B cell (primary cell): ENCODE measurements at regions not wholly inside any gene's neighbourhood (a gene's known extent, or its start where the extent isn't known, plus 50 kb on each side); places are given as distances from the start of the nearest gene placed in this dataset.

ENCODE experiments used
- ATAC-seq: fragments of 200-7000 bp; cut with Tn5 transposase; one replicate; pipeline ENCODE4 v1.10.0; 2021; ENCODE audit warnings: low read depth, mild to moderate bottlenecking, moderate number of reproducible peaks, moderate library complexity
- CTCF ChIA-PET: fragments of 350-600 bp; sonication (Branson Sonifier 250); formaldehyde crosslinking; loops from one replicate; lab custom pipeline; 2021; ENCODE audit warnings: antibody characterized with exemption, inconsistent platforms; lab: Charles Lee
- POLR2A ChIA-PET: fragments of 350-600 bp; sonication (Branson Sonifier 250); formaldehyde crosslinking; loops from one replicate; lab custom pipeline; 2021; ENCODE audit warnings: antibody characterized with exemption; lab: Charles Lee
- DNase-seq: peaks from one replicate; pipeline ENCODE4 v3.0.0; 2013
- H2AFZ ChIP-seq: 2 replicates; pipeline ENCODE4 v1.6.1; 2012; ENCODE audit warnings: mild to moderate bottlenecking, low read depth, low read length; ENCODE audit not compliant: insufficient read depth, poor library complexity, severe bottlenecking
- H3K27ac ChIP-seq, 2 donors: 1 replicate in 1 of 2; 2 replicates in 1 of 2; pipeline ENCODE4 v1.5.1; 2012 to 2013; ENCODE audit warnings: low read length in 2 of 2, mild to moderate bottlenecking in 2 of 2, moderate library complexity in 1 of 2
- H3K27me3 ChIP-seq, 4 experiments: fragments of 200-600 bp in 1 of 4; sonication (generic) in 1 of 4; replicated peaks in 1 of 4; 1 replicate in 2 of 4; 2 replicates in 2 of 4; pipeline versions ENCODE4 v1.6.1 to v1.7.0; 2013 to 2016; ENCODE audit warnings: low read length in 3 of 4, mild to moderate bottlenecking in 2 of 4, mixed read lengths in 1 of 4, moderate library complexity in 1 of 4; ENCODE audit not compliant: insufficient read depth in 4 of 4, control insufficient read depth in 3 of 4; ENCODE audit errors: control extremely low read depth in 1 of 4
- H3K36me3 ChIP-seq, 2 experiments: replicated peaks in 1 of 2; 1 replicate in 1 of 2; 2 replicates in 1 of 2; pipeline versions ENCODE4 v1.6.1 to v1.7.1; 2013; ENCODE audit warnings: low read length in 1 of 2; ENCODE audit not compliant: insufficient read depth in 2 of 2, control insufficient read depth in 1 of 2; ENCODE audit errors: control extremely low read depth in 1 of 2, extremely low read depth in 1 of 2
- H3K4me1 ChIP-seq, 2 donors: fragments of 200-600 bp in 1 of 2; sonication (generic) in 1 of 2; 1 replicate in 1 of 2; 2 replicates in 1 of 2; pipeline versions ENCODE4 v1.5.1 to v1.6.1; 2013 to 2017; ENCODE audit warnings: low read length in 2 of 2; ENCODE audit not compliant: control insufficient read depth in 2 of 2, insufficient read depth in 2 of 2
- H3K4me2 ChIP-seq: replicated peaks from 2 replicates; pipeline ENCODE3; 2012; ENCODE audit warnings: mild to moderate bottlenecking, low read depth, low read length; ENCODE audit not compliant: poor library complexity, severe bottlenecking
- H3K4me3 ChIP-seq, 5 experiments: fragments of 200-600 bp in 1 of 5; sonication (generic) in 1 of 5; 1 replicate in 3 of 5; 2 replicates in 2 of 5; pipeline versions ENCODE4 v1.5.1 to v1.7.0; 2011 to 2016; ENCODE audit warnings: low read length in 4 of 5, mild to moderate bottlenecking in 4 of 5, low read depth in 2 of 5, control low read depth in 1 of 5, moderate library complexity in 1 of 5; ENCODE audit not compliant: insufficient read depth in 1 of 5; ENCODE audit errors: control extremely low read depth in 1 of 5, extremely low read depth in 1 of 5
- H3K79me2 ChIP-seq: fragments of 200-600 bp; sonication (generic); one replicate; pipeline ENCODE4 v1.6.0; 2016; ENCODE audit warnings: low read length; ENCODE audit not compliant: control insufficient read depth, insufficient read depth
- H3K9ac ChIP-seq: fragments of 200-600 bp; sonication (generic); 2 replicates; pipeline ENCODE4 v1.6.1; 2017; ENCODE audit warnings: mild to moderate bottlenecking, low read length, moderate library complexity
- H3K9me3 ChIP-seq, 3 donors: one replicate each; pipeline versions ENCODE4 v1.6.1 to v1.7.1; 2013; ENCODE audit warnings: low read length in 2 of 3; ENCODE audit not compliant: control insufficient read depth in 2 of 3, insufficient read depth in 1 of 3; ENCODE audit errors: control extremely low read depth in 1 of 3
- H4K20me1 ChIP-seq: 2 replicates; pipeline ENCODE4 v1.6.0; 2012; ENCODE audit warnings: mild to moderate bottlenecking, low read length; ENCODE audit not compliant: insufficient read depth, control insufficient read depth, poor library complexity, severe bottlenecking
- H3K27ac Mint-ChIP-seq: one replicate; pipeline ENCODE4 v1.8.0; 2021; ENCODE audit warnings: mixed read lengths
- H3K27me3 Mint-ChIP-seq: one replicate; pipeline ENCODE4 v1.8.0; 2021; ENCODE audit warnings: mixed read lengths
- H3K4me1 Mint-ChIP-seq: one replicate; pipeline ENCODE4 v1.8.0; 2021; ENCODE audit warnings: mixed read lengths
- H3K4me3 Mint-ChIP-seq: one replicate; pipeline ENCODE4 v1.8.0; 2021; ENCODE audit warnings: mixed read lengths
- H3K9me3 Mint-ChIP-seq: one replicate; pipeline ENCODE4 v1.8.0; 2022; ENCODE audit warnings: mixed read lengths; ENCODE audit not compliant: insufficient read depth
- EZH2 ChIP-seq: IDR thresholded peaks from 2 replicates; pipeline ENCODE4 v1.6.1; 2012; ENCODE audit warnings: borderline replicate concordance, low read depth, mild to moderate bottlenecking, moderate library complexity, low read length; ENCODE audit not compliant: insufficient read depth, poor library complexity, severe bottlenecking
- WGBS: methylation state at CpG from one replicate; pipeline ENCODE4 v1.1.5; 2013; ENCODE audit warnings: missing lambda C conversion rate; ENCODE audit not compliant: insufficient coverage; 5-methylcytosine and 5-hydroxymethylcytosine counted together
- intact Hi-C: fragments of 100-400 bp; cut with micrococcal nuclease; formaldehyde crosslinking; loops from one replicate; pipeline ENCODE4 v1.10.0; 2022
- TF ChIP-seq, protein P1 (sequence below): fragments of 200-600 bp; IDR thresholded peaks from one replicate; pipeline ENCODE4 v1.8.0; 2022; ENCODE audit warnings: antibody characterized with exemption, mild to moderate bottlenecking

GRCh38 chr6:122207061-122207460 is 192.4 kb upstream of the HSF2 start:
- Histone ChIP-seq H3K27ac (no peak overlapping the region), H3K4me1 (no peaks in the 10 kb centered on the region), H3K36me3 (no peaks in the 10 kb centered on the region), H4K20me1 (no peaks in the 10 kb centered on the region), H3K9me3 (no peaks in the 10 kb centered on the region), H3K27me3 (no peaks in the 10 kb centered on the region), H3K79me2 (no peaks in the 10 kb centered on the region), H2AFZ (no peak overlapping the region), H3K9ac (no peak overlapping the region), H3K4me2 (no peak overlapping the region), H3K4me3 (no peak overlapping the region)
- no peaks in the 10 kb centered on the region for H3K27me3 Mint-ChIP-seq
- TF ChIP-seq, protein P1, sequence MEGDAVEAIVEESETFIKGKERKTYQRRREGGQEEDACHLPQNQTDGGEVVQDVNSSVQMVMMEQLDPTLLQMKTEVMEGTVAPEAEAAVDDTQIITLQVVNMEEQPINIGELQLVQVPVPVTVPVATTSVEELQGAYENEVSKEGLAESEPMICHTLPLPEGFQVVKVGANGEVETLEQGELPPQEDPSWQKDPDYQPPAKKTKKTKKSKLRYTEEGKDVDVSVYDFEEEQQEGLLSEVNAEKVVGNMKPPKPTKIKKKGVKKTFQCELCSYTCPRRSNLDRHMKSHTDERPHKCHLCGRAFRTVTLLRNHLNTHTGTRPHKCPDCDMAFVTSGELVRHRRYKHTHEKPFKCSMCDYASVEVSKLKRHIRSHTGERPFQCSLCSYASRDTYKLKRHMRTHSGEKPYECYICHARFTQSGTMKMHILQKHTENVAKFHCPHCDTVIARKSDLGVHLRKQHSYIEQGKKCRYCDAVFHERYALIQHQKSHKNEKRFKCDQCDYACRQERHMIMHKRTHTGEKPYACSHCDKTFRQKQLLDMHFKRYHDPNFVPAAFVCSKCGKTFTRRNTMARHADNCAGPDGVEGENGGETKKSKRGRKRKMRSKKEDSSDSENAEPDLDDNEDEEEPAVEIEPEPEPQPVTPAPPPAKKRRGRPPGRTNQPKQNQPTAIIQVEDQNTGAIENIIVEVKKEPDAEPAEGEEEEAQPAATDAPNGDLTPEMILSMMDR = no peak
- no peak for TF ChIP-seq EZH2
- ChIA-PET CTCF (no interaction called here), POLR2A (no interaction called here)
- intact Hi-C loops = no loop called here
- no CpG with 5 or more reads among the region's 2 CpGs for WGBS
- ATAC-seq (no peak), DNase-seq (no peak)
- H3K4me1 Mint-ChIP-seq = no peaks in the 10 kb centered on the region
- no peak overlapping the region for H3K4me3 Mint-ChIP-seq
- H3K9me3 Mint-ChIP-seq = peaks cover 2% of the 10 kb centered on the region
- H3K27ac Mint-ChIP-seq = no peak overlapping the region

DNA sequence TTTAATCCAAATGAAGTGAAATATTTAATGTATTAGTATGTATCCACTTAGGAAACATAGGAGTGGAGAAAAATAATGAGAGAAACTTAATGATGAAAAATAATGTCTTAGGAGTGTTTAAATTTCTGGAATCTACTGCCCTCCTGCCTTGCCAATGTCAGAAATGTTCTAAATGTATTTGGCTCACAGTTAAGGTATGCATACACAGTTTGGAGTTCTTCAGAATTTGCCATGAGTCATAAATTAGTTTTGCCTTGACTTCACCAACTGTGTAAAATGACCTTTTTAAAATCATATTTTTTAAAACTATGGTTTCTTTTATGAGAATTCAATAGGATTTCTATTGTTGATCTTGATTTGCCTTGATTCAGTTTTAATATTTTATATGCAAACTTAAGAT is 191.7 kb upstream of the HSF2 start:
- intact Hi-C loops = no loop called here
- no peaks in the 10 kb centered on the region for H3K9me3 ChIP-seq
- H3K27me3 ChIP-seq = no peaks in the 10 kb centered on the region
- H3K4me3 ChIP-seq = no peak overlapping the region
- no peaks in the 10 kb centered on the region for H3K4me1 Mint-ChIP-seq
- no peak overlapping the region for H3K27ac Mint-ChIP-seq
- TF ChIP-seq, protein P1 = no peak
- TF ChIP-seq EZH2 = no peak
- no peak overlapping the region for H3K27ac ChIP-seq
- H3K4me2 ChIP-seq = no peak overlapping the region
- POLR2A ChIA-PET = no interaction called here
- no peaks in the 10 kb centered on the region for H3K79me2 ChIP-seq
- no peaks in the 10 kb centered on the region for H3K36me3 ChIP-seq
- ATAC-seq (no peak), DNase-seq (no peak)
- no peaks in the 10 kb centered on the region for H3K4me1 ChIP-seq
- H3K4me3 Mint-ChIP-seq = no peak overlapping the region
- no peaks in the 10 kb centered on the region for H3K27me3 Mint-ChIP-seq
- CTCF ChIA-PET = no interaction called here
- H3K9ac ChIP-seq = no peak overlapping the region
- no peaks in the 10 kb centered on the region for H4K20me1 ChIP-seq
- H3K9me3 Mint-ChIP-seq = peaks cover 2% of the 10 kb centered on the region
- no peak overlapping the region for H2AFZ ChIP-seq
